ENCODE measurements at regions not wholly inside any gene's neighbourhood (a gene's known extent, or its start where the extent isn't known, plus 50 kb on each side); places are given as distances from the start of the nearest gene placed in this dataset.

DNA sequence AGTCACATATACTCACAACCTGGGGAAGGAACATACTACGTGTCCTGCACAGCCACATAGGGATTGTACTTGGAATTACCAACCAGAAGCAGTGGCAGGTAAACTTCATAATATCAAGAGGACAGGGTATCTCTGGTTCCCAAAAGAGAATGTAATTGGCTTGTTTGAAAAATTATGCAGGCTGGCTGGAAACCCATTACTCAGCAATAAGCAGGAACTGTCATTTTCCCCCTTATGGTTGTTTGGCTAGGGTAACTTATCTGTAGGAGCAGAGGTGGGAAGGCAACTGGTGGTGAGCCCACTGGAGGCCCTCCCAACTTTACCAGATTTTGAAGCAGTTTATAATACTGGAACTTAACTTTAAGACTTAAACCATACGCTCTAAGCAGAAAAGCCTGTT, 924.1 kb downstream of the LRRIQ3 start:
- TF ChIP-seq, protein P1, sequence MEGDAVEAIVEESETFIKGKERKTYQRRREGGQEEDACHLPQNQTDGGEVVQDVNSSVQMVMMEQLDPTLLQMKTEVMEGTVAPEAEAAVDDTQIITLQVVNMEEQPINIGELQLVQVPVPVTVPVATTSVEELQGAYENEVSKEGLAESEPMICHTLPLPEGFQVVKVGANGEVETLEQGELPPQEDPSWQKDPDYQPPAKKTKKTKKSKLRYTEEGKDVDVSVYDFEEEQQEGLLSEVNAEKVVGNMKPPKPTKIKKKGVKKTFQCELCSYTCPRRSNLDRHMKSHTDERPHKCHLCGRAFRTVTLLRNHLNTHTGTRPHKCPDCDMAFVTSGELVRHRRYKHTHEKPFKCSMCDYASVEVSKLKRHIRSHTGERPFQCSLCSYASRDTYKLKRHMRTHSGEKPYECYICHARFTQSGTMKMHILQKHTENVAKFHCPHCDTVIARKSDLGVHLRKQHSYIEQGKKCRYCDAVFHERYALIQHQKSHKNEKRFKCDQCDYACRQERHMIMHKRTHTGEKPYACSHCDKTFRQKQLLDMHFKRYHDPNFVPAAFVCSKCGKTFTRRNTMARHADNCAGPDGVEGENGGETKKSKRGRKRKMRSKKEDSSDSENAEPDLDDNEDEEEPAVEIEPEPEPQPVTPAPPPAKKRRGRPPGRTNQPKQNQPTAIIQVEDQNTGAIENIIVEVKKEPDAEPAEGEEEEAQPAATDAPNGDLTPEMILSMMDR (IDR thresholded peaks at IDR 0.05): no peak
- TF ChIP-seq ZFX (IDR thresholded peaks at IDR 0.05; ENCODE audit: borderline replicate concordance): no peak

Measured in 22Rv1 (cell line).